Liver (tissue), 8 donors: ENCODE measurements at regions not wholly inside any gene's neighbourhood (a gene's known extent, or its start where the extent isn't known, plus 50 kb on each side); places are given as distances from the start of the nearest gene placed in this dataset.

Source experiments
- DNase-seq: peaks from one replicate; pipeline ENCODE4 v3.0.0-alpha.2; 2017; ENCODE audit warnings: low spot score
- H3K27ac ChIP-seq, 2 donors: one replicate each; pipeline ENCODE4 v1.7.0; 2013; ENCODE audit warnings: inconsistent platforms in 2 of 2, low read length in 2 of 2, control low read depth in 1 of 2, low read depth in 1 of 2, mild to moderate bottlenecking in 1 of 2
- H3K27me3 ChIP-seq, 4 donors: one replicate each; pipeline versions ENCODE4 v1.6.1 to v1.7.0; 2013; ENCODE audit warnings: low read length in 3 of 4, inconsistent platforms in 1 of 4, mild to moderate bottlenecking in 1 of 4, moderate library complexity in 1 of 4; ENCODE audit not compliant: control insufficient read depth in 4 of 4, insufficient read depth in 4 of 4
- H3K36me3 ChIP-seq, 4 donors: one replicate each; pipeline versions ENCODE4 v1.6.1 to v1.7.0; 2013; ENCODE audit warnings: low read length in 3 of 4, mild to moderate bottlenecking in 3 of 4, low read depth in 1 of 4, moderate library complexity in 1 of 4; ENCODE audit not compliant: control insufficient read depth in 4 of 4, insufficient read depth in 3 of 4
- H3K4me1 ChIP-seq, 4 donors: one replicate each; pipeline versions ENCODE4 v1.6.1 to v1.7.0; 2013; ENCODE audit warnings: low read length in 3 of 4, mild to moderate bottlenecking in 3 of 4, moderate library complexity in 1 of 4; ENCODE audit not compliant: control insufficient read depth in 4 of 4, insufficient read depth in 4 of 4
- H3K4me3 ChIP-seq, 3 donors: one replicate each; pipeline versions ENCODE4 v1.6.1 to v1.7.0; 2013; ENCODE audit warnings: low read length in 3 of 3, control low read depth in 1 of 3, low read depth in 1 of 3, mild to moderate bottlenecking in 1 of 3
- H3K9ac ChIP-seq, 2 donors: one replicate each; pipeline ENCODE4 v1.7.0; 2013; ENCODE audit warnings: low read length in 2 of 2, mild to moderate bottlenecking in 2 of 2, moderate library complexity in 2 of 2, control low read depth in 1 of 2, low read depth in 1 of 2
- H3K9me3 ChIP-seq, 4 donors: one replicate each; pipeline versions ENCODE4 v1.6.1 to v1.7.0; 2013; ENCODE audit warnings: low read length in 3 of 4; ENCODE audit not compliant: control insufficient read depth in 4 of 4
- EGR1 ChIP-seq, 2 donors: IDR thresholded peaks; 2 replicates each; pipeline ENCODE4 v1.6.1; 2016 to 2018; ENCODE audit warnings: antibody characterized with exemption in 2 of 2, low read depth in 2 of 2
- FOXA1 ChIP-seq: IDR thresholded peaks from 2 replicates; pipeline ENCODE4 v1.6.1; 2016; ENCODE audit warnings: antibody characterized with exemption
- FOXA2 ChIP-seq: IDR thresholded peaks from 2 replicates; pipeline ENCODE4 v1.6.1; 2016; ENCODE audit warnings: antibody characterized with exemption
- GABPA ChIP-seq, 2 donors: IDR thresholded peaks in 1 of 2; conservative IDR thresholded peaks in 1 of 2; 2 replicates each; pipeline ENCODE4 v1.6.1; 2016; ENCODE audit warnings: antibody characterized with exemption in 2 of 2, mild to moderate bottlenecking in 1 of 2, moderate library complexity in 1 of 2
- HNF4A ChIP-seq, 2 donors: conservative IDR thresholded peaks; 2 replicates each; pipeline ENCODE4 v1.6.1; 2016; ENCODE audit warnings: antibody characterized with exemption in 2 of 2, mild to moderate bottlenecking in 2 of 2
- HNF4G ChIP-seq: IDR thresholded peaks from 2 replicates; pipeline ENCODE4 v1.6.1; 2016; ENCODE audit warnings: antibody characterized with exemption
- JUND ChIP-seq, 2 donors: IDR thresholded peaks; 2 replicates each; pipeline ENCODE4 v1.6.1; 2016; ENCODE audit warnings: antibody characterized with exemption in 2 of 2
- NR2F2 ChIP-seq: IDR thresholded peaks from 2 replicates; pipeline ENCODE4 v1.6.1; 2016; ENCODE audit warnings: antibody characterized with exemption
- RAD21 ChIP-seq, 2 donors: IDR thresholded peaks; 2 replicates each; pipeline ENCODE4 v1.6.1; 2016; ENCODE audit warnings: antibody characterized with exemption in 2 of 2, mild to moderate bottlenecking in 2 of 2
- RXRA ChIP-seq, 2 donors: IDR thresholded peaks; 2 replicates each; pipeline ENCODE4 v1.6.1; 2017 to 2018; ENCODE audit warnings: antibody characterized with exemption in 2 of 2, mild to moderate bottlenecking in 1 of 2
- SP1 ChIP-seq: IDR thresholded peaks from 2 replicates; pipeline ENCODE4 v1.6.1; 2018; ENCODE audit warnings: antibody characterized with exemption, mild to moderate bottlenecking
- TAF1 ChIP-seq: conservative IDR thresholded peaks from 2 replicates; pipeline ENCODE4 v1.6.1; 2016; ENCODE audit warnings: antibody characterized with exemption, mild to moderate bottlenecking
- YY1 ChIP-seq: IDR thresholded peaks from 2 replicates; pipeline ENCODE4 v1.6.1; 2016; ENCODE audit warnings: antibody characterized with exemption, mild to moderate bottlenecking
- WGBS: extraction: QIAGEN DNeasy Blood & Tissue Kit; methylation state at CpG from one replicate; pipeline ENCODE4 v1.1.7; 2013; 5-methylcytosine and 5-hydroxymethylcytosine counted together
- TF ChIP-seq, protein P1 (sequence below): fragments of 150-350 bp; IDR thresholded peaks from 2 replicates; pipeline ENCODE4 v1.5.1; 2017; ENCODE audit warnings: improper control_type of control experiment, low read depth, low read length; ENCODE audit not compliant: missing input control
- TF ChIP-seq, protein P2 (sequence below): IDR thresholded peaks from 2 replicates; pipeline ENCODE4 v1.6.1; 2016; ENCODE audit warnings: antibody characterized with exemption
- TF ChIP-seq, protein P3 (sequence below): IDR thresholded peaks from 2 replicates; pipeline ENCODE4 v1.6.1; 2016; ENCODE audit warnings: antibody characterized with exemption
- TF ChIP-seq, protein P4 (sequence below): IDR thresholded peaks from 2 replicates; pipeline ENCODE4 v1.6.1; 2016; ENCODE audit warnings: antibody characterized with exemption, mild to moderate bottlenecking
- TF ChIP-seq, protein P5 (sequence below): IDR thresholded peaks from 2 replicates; pipeline ENCODE4 v1.6.1; 2016; ENCODE audit warnings: antibody characterized with exemption
- donor health status: healthy.
- donor health status: healthy.
- donor health status: healthy.
- donor health status: healthy.
- donor health status: healthy.

DNA sequence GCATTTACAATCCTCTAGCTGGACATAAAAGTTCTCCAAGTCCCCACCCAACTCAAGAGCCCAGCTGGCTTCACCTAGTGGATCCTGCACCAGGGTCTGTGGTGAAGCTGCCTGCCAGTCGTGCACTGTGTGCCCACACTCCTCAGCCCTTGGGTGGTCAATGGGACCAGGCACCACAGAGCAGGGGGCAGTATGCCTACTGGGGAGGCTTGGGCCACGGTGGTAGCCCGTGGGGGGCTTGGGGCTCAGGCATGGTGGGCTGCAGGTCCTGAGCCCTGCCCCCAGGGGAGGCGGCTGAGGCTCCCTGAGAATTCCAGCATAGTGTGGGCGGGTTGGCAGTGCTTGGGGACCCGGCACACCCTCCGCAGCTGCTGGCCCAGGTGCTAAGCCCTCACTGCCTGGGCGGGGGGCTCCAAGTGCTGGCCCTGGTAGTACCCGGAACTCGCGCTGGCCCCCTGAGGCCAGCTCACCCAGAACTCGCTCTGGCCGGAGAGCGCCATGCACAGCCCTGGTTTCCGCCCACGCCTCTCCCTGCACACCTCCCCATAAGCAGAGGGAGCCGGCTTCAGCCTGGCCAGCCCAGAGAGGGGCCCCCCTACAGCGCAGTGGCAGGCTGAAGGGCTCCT is 1473.4 kb downstream of the SUCLG1 start:
- no peak overlapping the region for H3K9ac ChIP-seq
- no peaks in the 10 kb centered on the region for H3K36me3 ChIP-seq
- H3K27me3 ChIP-seq: no peaks in the 10 kb centered on the region
- DNase-seq: no peak
- no peak overlapping the region for H3K27ac ChIP-seq
- no peaks in the 10 kb centered on the region for H3K9me3 ChIP-seq
- 93% methylated on average over 18 of the region's 18 CpGs for WGBS
- TF ChIP-seq RAD21 (IDR thresholded peaks at IDR 0.05): no peak
- TF ChIP-seq RXRA (IDR thresholded peaks at IDR 0.05): no peak
- no peak for TF ChIP-seq TAF1
- no peak for TF ChIP-seq FOXA1
- TF ChIP-seq HNF4G: no peak
- TF ChIP-seq NR2F2: no peak
- TF ChIP-seq YY1: no peak
- TF ChIP-seq, protein P1, sequence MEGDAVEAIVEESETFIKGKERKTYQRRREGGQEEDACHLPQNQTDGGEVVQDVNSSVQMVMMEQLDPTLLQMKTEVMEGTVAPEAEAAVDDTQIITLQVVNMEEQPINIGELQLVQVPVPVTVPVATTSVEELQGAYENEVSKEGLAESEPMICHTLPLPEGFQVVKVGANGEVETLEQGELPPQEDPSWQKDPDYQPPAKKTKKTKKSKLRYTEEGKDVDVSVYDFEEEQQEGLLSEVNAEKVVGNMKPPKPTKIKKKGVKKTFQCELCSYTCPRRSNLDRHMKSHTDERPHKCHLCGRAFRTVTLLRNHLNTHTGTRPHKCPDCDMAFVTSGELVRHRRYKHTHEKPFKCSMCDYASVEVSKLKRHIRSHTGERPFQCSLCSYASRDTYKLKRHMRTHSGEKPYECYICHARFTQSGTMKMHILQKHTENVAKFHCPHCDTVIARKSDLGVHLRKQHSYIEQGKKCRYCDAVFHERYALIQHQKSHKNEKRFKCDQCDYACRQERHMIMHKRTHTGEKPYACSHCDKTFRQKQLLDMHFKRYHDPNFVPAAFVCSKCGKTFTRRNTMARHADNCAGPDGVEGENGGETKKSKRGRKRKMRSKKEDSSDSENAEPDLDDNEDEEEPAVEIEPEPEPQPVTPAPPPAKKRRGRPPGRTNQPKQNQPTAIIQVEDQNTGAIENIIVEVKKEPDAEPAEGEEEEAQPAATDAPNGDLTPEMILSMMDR: no peak
- TF ChIP-seq, protein P2, sequence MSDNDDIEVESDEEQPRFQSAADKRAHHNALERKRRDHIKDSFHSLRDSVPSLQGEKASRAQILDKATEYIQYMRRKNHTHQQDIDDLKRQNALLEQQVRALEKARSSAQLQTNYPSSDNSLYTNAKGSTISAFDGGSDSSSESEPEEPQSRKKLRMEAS: no peak
- TF ChIP-seq, protein P3, sequence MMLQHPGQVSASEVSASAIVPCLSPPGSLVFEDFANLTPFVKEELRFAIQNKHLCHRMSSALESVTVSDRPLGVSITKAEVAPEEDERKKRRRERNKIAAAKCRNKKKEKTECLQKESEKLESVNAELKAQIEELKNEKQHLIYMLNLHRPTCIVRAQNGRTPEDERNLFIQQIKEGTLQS: no peak
- no peak for TF ChIP-seq EGR1 (IDR thresholded peaks at IDR 0.05; ENCODE audit: low read depth in 2 of 2)
- no peak for TF ChIP-seq JUND (IDR thresholded peaks at IDR 0.05)
- TF ChIP-seq SP1: no peak
- TF ChIP-seq FOXA2: no peak
- TF ChIP-seq HNF4A (conservative IDR thresholded peaks at IDR 0.05): no peak
- no peak for TF ChIP-seq GABPA (IDR thresholded peaks at IDR 0.05 in 1 of 2, conservative IDR thresholded peaks at IDR 0.05 in 1 of 2)
- TF ChIP-seq, protein P4, sequence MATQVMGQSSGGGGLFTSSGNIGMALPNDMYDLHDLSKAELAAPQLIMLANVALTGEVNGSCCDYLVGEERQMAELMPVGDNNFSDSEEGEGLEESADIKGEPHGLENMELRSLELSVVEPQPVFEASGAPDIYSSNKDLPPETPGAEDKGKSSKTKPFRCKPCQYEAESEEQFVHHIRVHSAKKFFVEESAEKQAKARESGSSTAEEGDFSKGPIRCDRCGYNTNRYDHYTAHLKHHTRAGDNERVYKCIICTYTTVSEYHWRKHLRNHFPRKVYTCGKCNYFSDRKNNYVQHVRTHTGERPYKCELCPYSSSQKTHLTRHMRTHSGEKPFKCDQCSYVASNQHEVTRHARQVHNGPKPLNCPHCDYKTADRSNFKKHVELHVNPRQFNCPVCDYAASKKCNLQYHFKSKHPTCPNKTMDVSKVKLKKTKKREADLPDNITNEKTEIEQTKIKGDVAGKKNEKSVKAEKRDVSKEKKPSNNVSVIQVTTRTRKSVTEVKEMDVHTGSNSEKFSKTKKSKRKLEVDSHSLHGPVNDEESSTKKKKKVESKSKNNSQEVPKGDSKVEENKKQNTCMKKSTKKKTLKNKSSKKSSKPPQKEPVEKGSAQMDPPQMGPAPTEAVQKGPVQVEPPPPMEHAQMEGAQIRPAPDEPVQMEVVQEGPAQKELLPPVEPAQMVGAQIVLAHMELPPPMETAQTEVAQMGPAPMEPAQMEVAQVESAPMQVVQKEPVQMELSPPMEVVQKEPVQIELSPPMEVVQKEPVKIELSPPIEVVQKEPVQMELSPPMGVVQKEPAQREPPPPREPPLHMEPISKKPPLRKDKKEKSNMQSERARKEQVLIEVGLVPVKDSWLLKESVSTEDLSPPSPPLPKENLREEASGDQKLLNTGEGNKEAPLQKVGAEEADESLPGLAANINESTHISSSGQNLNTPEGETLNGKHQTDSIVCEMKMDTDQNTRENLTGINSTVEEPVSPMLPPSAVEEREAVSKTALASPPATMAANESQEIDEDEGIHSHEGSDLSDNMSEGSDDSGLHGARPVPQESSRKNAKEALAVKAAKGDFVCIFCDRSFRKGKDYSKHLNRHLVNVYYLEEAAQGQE: no peak
- TF ChIP-seq, protein P5, sequence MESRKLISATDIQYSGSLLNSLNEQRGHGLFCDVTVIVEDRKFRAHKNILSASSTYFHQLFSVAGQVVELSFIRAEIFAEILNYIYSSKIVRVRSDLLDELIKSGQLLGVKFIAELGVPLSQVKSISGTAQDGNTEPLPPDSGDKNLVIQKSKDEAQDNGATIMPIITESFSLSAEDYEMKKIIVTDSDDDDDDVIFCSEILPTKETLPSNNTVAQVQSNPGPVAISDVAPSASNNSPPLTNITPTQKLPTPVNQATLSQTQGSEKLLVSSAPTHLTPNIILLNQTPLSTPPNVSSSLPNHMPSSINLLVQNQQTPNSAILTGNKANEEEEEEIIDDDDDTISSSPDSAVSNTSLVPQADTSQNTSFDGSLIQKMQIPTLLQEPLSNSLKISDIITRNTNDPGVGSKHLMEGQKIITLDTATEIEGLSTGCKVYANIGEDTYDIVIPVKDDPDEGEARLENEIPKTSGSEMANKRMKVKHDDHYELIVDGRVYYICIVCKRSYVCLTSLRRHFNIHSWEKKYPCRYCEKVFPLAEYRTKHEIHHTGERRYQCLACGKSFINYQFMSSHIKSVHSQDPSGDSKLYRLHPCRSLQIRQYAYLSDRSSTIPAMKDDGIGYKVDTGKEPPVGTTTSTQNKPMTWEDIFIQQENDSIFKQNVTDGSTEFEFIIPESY: no peak
- H3K4me1 ChIP-seq: no peaks in the 10 kb centered on the region
- no peak overlapping the region for H3K4me3 ChIP-seq
